GM11168 (cell line): ENCODE measurements at regions not wholly inside any gene's neighbourhood (a gene's known extent, or its start where the extent isn't known, plus 50 kb on each side); places are given as distances from the start of the nearest gene placed in this dataset.

Experiments
- in situ Hi-C: fragments of 300-500 bp; cut with MboI; formaldehyde crosslinking; loops from one replicate; pipeline ENCODE4 v1.12.0; 2022; ENCODE audit warnings: low sequenced_read_pairs; ENCODE audit not compliant: unreplicated experiment

- in situ Hi-C loops: no loop called here
Measured at GRCh38 chr3:87047852-87048251, 56.9 kb upstream of the VGLL3 start.

DNA sequence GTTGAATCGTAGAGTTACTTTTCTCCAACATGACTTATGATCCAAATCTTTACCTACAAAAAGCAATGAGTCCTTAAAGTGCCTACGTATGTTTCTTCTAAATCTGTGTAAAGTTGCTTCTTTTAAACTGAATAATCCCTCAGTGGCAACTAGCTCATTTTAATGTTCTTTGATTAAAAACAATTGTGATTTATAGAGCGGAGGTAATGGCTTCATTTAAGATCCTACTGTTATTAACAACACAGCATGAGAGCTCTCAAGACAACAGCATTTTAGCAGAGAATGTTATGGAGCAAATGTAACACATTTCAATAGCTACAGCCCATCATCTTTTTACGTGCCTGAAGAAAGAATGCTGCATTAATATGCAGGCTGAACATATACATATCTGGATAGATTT is 55.3 kb upstream of the VGLL3 start:
- in situ Hi-C loops: no loop called here

DNA sequence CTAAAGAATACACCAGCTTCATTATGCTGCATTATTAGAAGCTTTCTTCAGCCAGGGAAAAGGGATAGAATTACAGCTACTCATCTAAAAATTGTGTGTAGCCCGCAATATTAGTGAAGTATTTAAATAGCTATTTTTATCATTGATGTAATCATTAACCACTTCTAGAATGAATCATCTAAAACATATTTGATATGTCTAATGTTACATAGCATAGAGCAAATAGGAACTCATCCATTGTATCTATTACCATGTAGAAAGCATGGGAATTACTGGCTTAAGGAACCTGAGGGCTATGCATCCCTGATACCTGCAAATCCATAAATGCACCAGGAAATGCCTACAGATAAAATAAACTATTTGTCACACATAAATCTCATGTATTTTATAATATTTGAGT is 54.5 kb upstream of the VGLL3 start:
- in situ Hi-C loops: no loop called here

DNA sequence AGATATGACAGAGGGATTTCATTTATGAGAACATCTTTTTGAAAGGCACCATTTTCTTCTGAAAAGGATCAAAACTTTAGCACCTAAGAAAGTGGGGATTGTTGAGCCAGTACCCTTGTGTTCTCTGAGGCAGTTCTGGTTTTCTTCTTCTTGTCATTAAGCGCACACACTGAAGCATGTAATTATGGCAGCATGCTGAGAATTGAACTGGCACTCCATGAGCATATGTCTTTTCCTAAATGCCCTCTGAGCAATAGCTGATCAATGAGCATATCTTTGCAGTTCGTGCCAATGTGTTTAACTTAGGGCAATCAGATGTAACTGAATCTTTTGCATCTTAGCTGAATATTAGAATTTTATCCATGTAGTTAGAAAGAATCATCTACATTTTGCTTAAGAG is 53.9 kb upstream of the VGLL3 start:
- in situ Hi-C loops: no loop called here

- in situ Hi-C loops: no loop called here
Measured at GRCh38 chr3:87044409-87044808, 53.5 kb upstream of the VGLL3 start.

DNA sequence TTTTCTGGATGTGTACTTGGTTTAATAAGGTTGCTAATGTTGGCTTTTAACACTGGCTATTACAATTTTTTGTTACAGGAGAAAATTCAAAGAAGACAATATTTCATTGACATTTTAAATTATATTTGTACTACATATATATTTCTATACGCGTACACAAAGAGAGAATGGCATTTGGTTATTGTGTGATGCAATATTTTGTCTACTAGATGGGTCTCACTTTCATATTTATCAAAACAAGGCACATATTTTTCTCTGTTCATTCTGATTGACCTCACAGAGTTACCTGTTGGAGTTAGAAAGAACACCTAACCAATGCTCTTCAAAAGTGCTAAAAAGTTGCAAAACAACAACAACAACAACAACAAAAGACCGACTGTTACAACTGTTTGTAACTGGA is 50.2 kb upstream of the VGLL3 start:
- in situ Hi-C loops: no loop called here
